22Rv1 (cell line): ENCODE measurements at regions not wholly inside any gene's neighbourhood (a gene's known extent, or its start where the extent isn't known, plus 50 kb on each side); places are given as distances from the start of the nearest gene placed in this dataset.

Experiments
- ZFX ChIP-seq: fragments of 450-650 bp; IDR thresholded peaks from 2 replicates; pipeline ENCODE4 v1.6.1; 2017; ENCODE audit warnings: antibody characterized with exemption, borderline replicate concordance
- TF ChIP-seq, protein P1 (sequence below): fragments of 450-650 bp; IDR thresholded peaks from 2 replicates; pipeline ENCODE4 v1.5.1; 2017; ENCODE audit warnings: mild to moderate bottlenecking

DNA sequence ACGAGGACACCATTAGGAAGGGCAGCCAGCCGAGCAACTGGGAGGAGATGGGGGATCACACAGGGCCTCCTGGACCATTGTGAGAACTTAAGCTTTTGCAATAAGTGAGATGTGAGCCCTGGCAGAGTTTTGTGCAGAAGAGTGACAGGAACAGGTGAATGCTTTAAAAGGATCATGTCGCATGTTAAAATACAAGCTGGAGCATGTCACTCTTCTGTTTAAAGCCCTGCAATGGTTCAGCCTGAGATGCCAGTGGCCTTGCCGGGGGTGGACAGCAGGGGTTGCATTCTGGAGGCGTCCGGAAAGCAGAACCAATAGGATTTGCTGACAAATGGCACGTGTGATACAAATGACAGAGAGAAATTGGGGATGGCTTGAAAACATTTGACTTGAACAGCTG lies 137.5 kb upstream of the RFLNA start:
- TF ChIP-seq, protein P1, sequence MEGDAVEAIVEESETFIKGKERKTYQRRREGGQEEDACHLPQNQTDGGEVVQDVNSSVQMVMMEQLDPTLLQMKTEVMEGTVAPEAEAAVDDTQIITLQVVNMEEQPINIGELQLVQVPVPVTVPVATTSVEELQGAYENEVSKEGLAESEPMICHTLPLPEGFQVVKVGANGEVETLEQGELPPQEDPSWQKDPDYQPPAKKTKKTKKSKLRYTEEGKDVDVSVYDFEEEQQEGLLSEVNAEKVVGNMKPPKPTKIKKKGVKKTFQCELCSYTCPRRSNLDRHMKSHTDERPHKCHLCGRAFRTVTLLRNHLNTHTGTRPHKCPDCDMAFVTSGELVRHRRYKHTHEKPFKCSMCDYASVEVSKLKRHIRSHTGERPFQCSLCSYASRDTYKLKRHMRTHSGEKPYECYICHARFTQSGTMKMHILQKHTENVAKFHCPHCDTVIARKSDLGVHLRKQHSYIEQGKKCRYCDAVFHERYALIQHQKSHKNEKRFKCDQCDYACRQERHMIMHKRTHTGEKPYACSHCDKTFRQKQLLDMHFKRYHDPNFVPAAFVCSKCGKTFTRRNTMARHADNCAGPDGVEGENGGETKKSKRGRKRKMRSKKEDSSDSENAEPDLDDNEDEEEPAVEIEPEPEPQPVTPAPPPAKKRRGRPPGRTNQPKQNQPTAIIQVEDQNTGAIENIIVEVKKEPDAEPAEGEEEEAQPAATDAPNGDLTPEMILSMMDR: no peak
- no peak for TF ChIP-seq ZFX
